Adipocyte (in vitro differentiated cells): ENCODE measurements at regions not wholly inside any gene's neighbourhood (a gene's known extent, or its start where the extent isn't known, plus 50 kb on each side); places are given as distances from the start of the nearest gene placed in this dataset.

Experiments
- DNase-seq: peaks from one replicate; pipeline ENCODE4 v3.0.0-alpha.2; 2015; ENCODE audit warnings: low read depth
- H3K27me3 ChIP-seq: replicated peaks from 2 replicates; pipeline ENCODE4 v1.7.0; 2013; ENCODE audit warnings: mild to moderate bottlenecking, low read length, moderate library complexity; ENCODE audit not compliant: control insufficient read depth, insufficient read depth
- H3K36me3 ChIP-seq: 2 replicates; pipeline ENCODE4 v1.7.0; 2013; ENCODE audit warnings: low read length, mild to moderate bottlenecking, moderate library complexity; ENCODE audit not compliant: control insufficient read depth, insufficient read depth, severe bottlenecking
- H3K4me1 ChIP-seq: 2 replicates; pipeline ENCODE4 v1.7.0; 2013; ENCODE audit warnings: mild to moderate bottlenecking, low read length, moderate library complexity; ENCODE audit not compliant: control insufficient read depth, insufficient read depth
- H3K4me3 ChIP-seq: 2 replicates; pipeline ENCODE4 v1.7.0; 2013; ENCODE audit warnings: mild to moderate bottlenecking, low read length, moderate library complexity
- H3K9ac ChIP-seq: 2 replicates; pipeline ENCODE4 v1.7.0; 2013; ENCODE audit warnings: mild to moderate bottlenecking, low read length, moderate library complexity
- H3K9me3 ChIP-seq: 2 replicates; pipeline ENCODE4 v1.7.0; 2013; ENCODE audit warnings: mild to moderate bottlenecking, low read length, moderate library complexity; ENCODE audit not compliant: control insufficient read depth

DNA sequence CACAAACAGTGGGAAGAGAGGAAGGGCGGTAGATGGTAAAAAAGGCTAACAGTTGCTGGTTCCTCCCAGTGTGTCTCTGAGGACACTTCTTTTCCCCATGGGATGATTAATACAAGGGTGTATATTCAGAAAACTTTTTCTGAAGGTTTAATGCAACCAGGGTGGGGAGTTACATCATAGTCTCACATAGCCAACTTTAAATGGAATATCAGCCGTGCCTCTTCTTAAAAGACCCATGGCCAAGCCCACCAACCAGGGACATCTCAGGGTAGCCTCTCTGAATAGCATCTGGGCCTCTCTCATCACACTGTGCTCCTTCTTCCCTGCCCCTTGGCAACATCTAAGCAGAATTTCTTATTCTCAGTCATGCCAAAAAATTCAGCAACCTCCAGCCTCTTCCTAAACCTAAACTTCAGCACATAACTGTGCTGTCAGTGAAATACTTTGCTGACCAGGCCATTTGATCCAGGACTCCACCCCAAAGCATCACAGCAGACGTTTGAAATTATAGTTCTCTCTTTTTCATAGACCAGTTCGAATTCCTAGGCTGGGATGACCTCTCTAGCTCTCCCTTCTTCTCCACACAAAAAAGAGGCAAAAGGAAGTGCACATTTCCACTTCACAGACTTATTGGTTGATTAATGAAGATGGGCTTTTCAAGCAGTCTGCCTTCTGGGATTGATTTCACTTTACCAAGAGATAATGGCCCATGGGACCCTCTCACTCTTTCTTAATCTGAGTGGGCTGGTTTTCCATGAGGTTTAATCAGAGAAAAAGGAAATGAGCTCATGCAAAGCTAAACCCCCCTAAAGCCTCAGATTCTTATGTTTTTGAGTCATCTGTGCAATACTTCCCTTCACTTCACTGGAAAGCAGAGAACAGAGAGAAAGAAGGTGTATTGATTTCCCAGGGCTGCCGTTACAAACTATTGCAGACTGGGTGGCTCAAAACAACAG, 85.1 kb upstream of the RAI14 start:
- H3K4me1 ChIP-seq: peaks cover 19% of the 10 kb centered on the region

DNA sequence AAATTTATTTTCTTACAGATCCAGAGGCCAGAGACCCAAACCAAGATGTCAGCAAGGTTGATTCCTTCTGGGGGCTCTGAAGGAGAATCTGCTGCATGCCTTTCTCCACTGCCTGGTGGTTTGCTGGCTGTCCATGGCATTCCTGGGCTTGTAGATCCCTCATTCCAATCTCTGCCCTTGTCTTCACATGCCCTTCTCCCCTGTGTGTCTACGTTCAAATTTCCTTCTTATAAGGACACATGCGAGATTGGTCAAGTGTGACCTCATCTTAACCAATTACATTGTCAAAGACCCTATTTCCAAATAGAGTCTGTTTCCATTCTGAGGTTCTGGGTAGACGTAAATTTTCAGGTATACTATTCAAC, 84.5 kb upstream of the RAI14 start:
- peak overlapping the region; percentile 20 for H3K4me3 ChIP-seq
- no peaks in the 10 kb centered on the region for H3K9me3 ChIP-seq
- no peaks in the 10 kb centered on the region for H3K27me3 ChIP-seq
- no peaks in the 10 kb centered on the region for H3K36me3 ChIP-seq
- H3K4me1 ChIP-seq: peaks cover 19% of the 10 kb centered on the region
- H3K9ac ChIP-seq: peak overlapping the region; percentile 68
- peak; percentile 51 for DNase-seq

More for the DNA sequence above, 85.1 kb upstream of the RAI14 start:
- H3K9ac ChIP-seq: peak overlapping the region; percentile 68
- H3K4me3 ChIP-seq: peak overlapping the region; percentile 20
- no peaks in the 10 kb centered on the region for H3K36me3 ChIP-seq
- DNase-seq: peak; percentile 78
- H3K9me3 ChIP-seq: no peaks in the 10 kb centered on the region
- H3K27me3 ChIP-seq: no peaks in the 10 kb centered on the region

DNA sequence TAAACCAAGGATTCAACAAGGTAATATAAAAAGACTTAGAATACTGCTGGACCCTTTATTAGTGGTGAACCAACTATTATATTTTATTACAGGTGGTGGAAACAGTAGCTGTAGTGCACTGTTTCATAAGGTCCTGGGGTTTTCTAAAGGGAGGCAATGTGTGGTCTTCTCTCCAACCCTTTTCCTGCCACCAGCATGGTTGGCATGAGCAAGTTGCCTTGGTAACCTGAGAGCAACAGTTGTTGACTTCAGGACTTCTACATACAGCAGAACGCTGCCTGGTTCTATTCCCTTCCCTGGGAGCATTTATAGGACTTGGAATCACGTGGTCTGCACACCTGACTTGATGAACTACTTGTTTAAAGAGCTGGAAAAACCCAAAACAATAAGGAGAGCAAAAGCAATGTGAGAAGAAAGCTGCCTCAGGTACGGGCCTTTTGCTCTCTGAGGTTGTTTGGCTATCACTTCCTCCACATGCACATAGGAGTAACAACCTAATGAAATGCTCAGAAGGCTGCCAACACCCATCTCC, 81.1 kb upstream of the RAI14 start:
- Histone ChIP-seq H3K9ac (no peak overlapping the region), H3K4me1 (peaks cover 25% of the 10 kb centered on the region), H3K4me3 (no peak overlapping the region), H3K27me3 (no peaks in the 10 kb centered on the region), H3K9me3 (peaks cover 4% of the 10 kb centered on the region), H3K36me3 (no peaks in the 10 kb centered on the region)
- no peak for DNase-seq

DNA sequence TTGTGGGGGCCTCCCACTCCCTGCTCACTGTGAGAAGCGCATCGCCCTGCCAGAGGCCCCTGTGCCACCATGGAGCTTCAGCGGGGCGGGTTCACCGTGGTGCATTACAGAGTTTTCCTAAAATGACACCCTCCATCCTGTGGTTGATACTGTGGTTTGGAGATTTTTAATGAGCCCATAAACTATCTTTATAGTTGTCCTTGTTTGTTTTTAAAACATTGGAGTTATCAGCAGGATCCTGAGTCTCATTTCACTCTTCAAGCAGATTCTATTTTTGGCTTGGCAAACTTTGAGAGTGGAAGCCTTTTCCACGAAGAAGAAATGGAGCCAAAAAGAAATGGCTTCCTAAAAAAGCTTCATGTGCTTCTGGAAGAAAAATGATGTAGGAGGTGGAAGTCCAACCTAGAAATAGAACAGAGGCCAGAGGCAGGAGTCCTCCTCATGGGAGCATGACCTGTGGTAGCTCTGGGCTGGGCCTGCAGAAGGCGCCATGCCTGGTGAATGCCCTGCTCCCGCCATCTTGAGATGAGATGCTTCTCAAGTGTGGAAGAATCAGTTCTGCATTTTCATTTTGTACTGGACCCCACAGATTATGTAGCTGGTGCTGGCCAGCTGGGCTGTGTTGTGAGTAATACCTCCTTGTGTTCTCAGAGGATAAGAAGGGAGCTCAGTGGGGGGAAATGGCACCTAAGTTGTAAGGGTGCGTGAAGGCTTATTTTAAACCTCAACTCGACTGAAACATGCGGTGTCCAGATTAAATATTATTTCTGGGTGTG, 79.0 kb upstream of the RAI14 start:
- no peaks in the 10 kb centered on the region for H3K36me3 ChIP-seq
- no peak for DNase-seq
- no peak overlapping the region for H3K9ac ChIP-seq
- H3K27me3 ChIP-seq: no peaks in the 10 kb centered on the region
- H3K4me3 ChIP-seq: no peak overlapping the region
- peaks cover 4% of the 10 kb centered on the region for H3K9me3 ChIP-seq
- H3K4me1 ChIP-seq: peaks cover 6% of the 10 kb centered on the region

DNA sequence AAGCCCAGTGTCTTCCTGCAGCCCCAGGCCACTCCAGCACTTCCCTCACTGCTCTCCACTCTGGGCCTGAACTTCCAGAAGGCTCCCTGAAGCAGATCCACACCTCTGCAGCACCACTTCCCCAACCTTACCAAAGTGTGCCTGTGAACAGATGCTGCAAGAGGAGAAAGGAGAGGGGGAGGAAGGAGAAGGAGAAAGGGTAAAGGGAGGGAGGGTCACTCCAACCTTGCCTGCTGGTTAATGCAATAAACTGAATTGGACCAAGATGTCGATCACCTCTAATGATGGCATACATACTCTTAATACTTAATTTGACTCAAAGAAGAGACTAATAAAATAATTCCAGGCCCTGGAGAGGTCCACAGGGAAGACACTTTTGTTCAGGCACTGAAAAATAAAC, 77.2 kb upstream of the RAI14 start:
- Histone ChIP-seq H3K9ac (no peak overlapping the region), H3K36me3 (no peaks in the 10 kb centered on the region), H3K4me1 (peaks cover 6% of the 10 kb centered on the region), H3K27me3 (no peaks in the 10 kb centered on the region), H3K9me3 (peaks cover 4% of the 10 kb centered on the region), H3K4me3 (no peak overlapping the region)
- DNase-seq: no peak

DNA sequence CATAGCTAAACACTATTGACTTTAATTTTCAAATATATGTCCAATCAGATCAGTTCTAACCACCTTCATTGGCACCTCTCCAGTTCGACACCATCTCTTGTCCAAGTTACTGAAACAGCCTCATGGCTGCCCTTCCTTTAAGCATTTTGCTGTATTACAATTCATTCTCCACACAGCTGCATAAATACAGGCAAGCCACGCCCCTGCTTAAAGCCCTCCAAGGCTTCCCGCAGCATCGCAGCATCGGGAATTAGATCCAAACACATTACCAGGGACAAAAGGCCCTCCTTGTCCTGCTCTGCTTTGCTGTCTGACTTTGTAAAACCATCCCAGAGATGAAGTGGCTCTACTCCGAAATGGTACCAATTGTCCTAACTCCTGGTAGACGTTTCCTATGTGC, 75.1 kb upstream of the RAI14 start:
- peaks cover 13% of the 10 kb centered on the region for H3K4me1 ChIP-seq
- H3K9me3 ChIP-seq: peaks cover 4% of the 10 kb centered on the region
- no peak overlapping the region for H3K4me3 ChIP-seq
- H3K9ac ChIP-seq: no peak overlapping the region
- no peaks in the 10 kb centered on the region for H3K27me3 ChIP-seq
- no peak for DNase-seq
- H3K36me3 ChIP-seq: no peaks in the 10 kb centered on the region

DNA sequence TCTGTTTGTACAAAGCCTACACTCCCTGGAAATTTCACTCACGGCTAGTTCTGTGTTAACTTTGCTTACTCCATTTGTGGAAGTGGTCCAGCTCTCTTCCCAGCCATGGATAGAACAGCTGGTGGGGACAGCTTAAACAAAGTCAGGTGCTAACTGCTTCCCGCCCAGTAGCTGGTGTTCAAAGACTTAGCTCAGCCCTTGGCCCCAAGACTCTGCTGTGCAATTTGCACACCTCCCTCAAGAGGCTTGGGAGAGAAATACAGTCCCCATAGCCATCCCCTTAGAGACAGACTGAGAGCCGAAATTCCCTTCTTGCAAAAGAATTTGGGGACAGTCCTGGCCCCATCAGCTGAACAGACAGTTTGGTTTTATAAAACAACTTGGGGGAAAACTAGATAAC, 73.8 kb upstream of the RAI14 start:
- Histone ChIP-seq H3K9me3 (peaks cover 4% of the 10 kb centered on the region), H3K4me3 (no peak overlapping the region), H3K27me3 (no peaks in the 10 kb centered on the region), H3K9ac (no peak overlapping the region), H3K4me1 (peaks cover 21% of the 10 kb centered on the region), H3K36me3 (no peaks in the 10 kb centered on the region)
- DNase-seq: no peak

DNA sequence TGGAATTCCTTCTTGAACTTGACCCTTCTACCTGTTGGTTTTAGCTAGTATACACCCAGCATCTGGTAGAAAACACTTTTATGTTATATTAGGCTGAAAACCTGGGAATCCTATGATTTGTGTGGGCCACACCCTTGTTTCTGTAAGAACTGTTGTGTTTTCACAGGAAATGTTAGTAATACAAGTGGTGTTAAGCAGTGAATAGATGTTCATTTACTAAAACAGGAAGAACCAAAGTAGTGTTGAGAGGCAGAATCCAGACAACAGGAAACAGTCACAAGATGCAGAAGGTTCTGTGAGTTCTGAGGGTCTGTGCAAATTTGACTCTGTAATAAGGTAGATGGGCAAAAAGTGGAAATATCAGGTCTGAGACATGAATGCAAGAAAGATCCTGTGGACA, 73.0 kb upstream of the RAI14 start:
- Histone ChIP-seq H3K4me3 (no peak overlapping the region), H3K9me3 (peaks cover 4% of the 10 kb centered on the region), H3K9ac (no peak overlapping the region), H3K4me1 (peaks cover 29% of the 10 kb centered on the region), H3K36me3 (no peaks in the 10 kb centered on the region), H3K27me3 (no peaks in the 10 kb centered on the region)
- no peak for DNase-seq

DNA sequence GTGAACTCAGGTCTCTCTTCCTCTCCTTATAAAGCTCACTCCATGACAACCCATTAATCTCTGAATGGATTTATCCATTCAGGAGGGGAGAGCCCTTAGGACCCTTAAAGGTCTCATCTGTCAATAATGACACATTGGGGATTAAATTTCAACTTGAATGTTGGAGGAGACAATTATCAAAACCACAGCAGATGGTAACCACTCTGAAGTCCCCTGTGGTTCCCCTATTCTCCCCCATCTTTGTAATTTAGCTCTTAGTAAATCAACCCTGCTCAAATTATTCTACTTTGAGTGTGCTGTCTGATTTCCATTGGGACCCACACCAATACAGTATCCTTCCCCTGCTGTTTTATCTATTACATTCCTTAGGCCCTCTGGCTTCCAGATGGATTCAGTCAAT, 72.0 kb upstream of the RAI14 start:
- Histone ChIP-seq H3K4me1 (peaks cover 30% of the 10 kb centered on the region), H3K9me3 (peaks cover under 1% of the 10 kb centered on the region), H3K4me3 (no peak overlapping the region), H3K9ac (no peak overlapping the region), H3K27me3 (no peaks in the 10 kb centered on the region), H3K36me3 (no peaks in the 10 kb centered on the region)
- DNase-seq: no peak

DNA sequence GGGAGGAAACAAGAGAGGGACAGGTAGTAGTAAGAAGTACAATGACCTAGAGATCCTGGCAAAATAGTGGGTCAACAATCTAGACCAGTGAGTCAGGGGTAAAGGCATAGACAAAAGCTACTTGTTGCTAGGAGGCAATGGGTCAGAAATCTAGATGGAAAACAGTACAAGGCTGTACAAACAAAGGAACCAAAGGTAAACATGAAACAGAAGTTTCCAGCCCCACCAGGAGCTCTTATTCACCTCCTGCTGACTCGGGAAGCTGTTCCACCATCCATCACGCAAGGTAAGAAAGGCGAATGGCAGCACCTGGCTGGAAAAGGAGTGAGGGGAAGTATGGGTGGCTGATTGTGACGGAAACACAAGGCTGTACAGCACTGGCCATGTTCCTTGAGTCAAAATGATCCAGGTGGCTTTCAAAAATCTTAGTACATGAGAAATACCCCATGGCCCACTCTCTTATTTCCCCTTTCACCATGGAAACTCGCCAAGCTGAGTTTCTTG, 70.5 kb upstream of the RAI14 start:
- H3K9ac ChIP-seq: no peak overlapping the region
- no peaks in the 10 kb centered on the region for H3K9me3 ChIP-seq
- DNase-seq: no peak
- no peaks in the 10 kb centered on the region for H3K36me3 ChIP-seq
- H3K4me1 ChIP-seq: peaks cover 30% of the 10 kb centered on the region
- no peaks in the 10 kb centered on the region for H3K27me3 ChIP-seq
- H3K4me3 ChIP-seq: peak overlapping the region; percentile 4
